ENCODE measurements at regions not wholly inside any gene's neighbourhood (a gene's known extent, or its start where the extent isn't known, plus 50 kb on each side); places are given as distances from the start of the nearest gene placed in this dataset.
"Not testable (repeated sequence)": the region's sequence is repeated elsewhere in the genome, so short reads cannot be mapped to it uniquely, and the experiment has no call there.

GRCh38 chr10:9273126-9273833 lies 1218.8 kb downstream of the GATA3 start:
- not testable (repeated sequence) for DNase-seq (ENCODE audit: low read depth, low spot score)

- DNase-seq (ENCODE audit: low read depth, low spot score) = no peak
Observed at GRCh38 chr10:9274206-9274755, 1219.8 kb downstream of the GATA3 start.

GRCh38 chr10:9275861-9276260 lies 1221.4 kb downstream of the GATA3 start:
- DNase-seq (ENCODE audit: low read depth, low spot score) = no peak

- DNase-seq (ENCODE audit: low read depth, low spot score) = no peak
Observed at GRCh38 chr10:9285690-9286089, 1231.2 kb downstream of the GATA3 start.

GRCh38 chr10:9289811-9290210 lies 1235.3 kb downstream of the GATA3 start:
- DNase-seq (ENCODE audit: low read depth, low spot score) = no peak

GRCh38 chr10:9291081-9291480 lies 1236.6 kb downstream of the GATA3 start:
- no peak for DNase-seq (ENCODE audit: low read depth, low spot score)

- no peak for DNase-seq (ENCODE audit: low read depth, low spot score)
Observed at GRCh38 chr10:9294132-9294663, 1239.7 kb downstream of the GATA3 start.

- no peak for DNase-seq (ENCODE audit: low read depth, low spot score)
Observed at GRCh38 chr10:9294865-9295264, 1240.4 kb downstream of the GATA3 start.

GRCh38 chr10:9296190-9296589 lies 1241.7 kb downstream of the GATA3 start:
- no peak for DNase-seq (ENCODE audit: low read depth, low spot score)

- no peak for DNase-seq (ENCODE audit: low read depth, low spot score)
Observed at GRCh38 chr10:9297580-9297979, 1243.1 kb downstream of the GATA3 start.

GRCh38 chr10:9299966-9300365 lies 1245.5 kb downstream of the GATA3 start:
- no peak for DNase-seq (ENCODE audit: low read depth, low spot score)

GRCh38 chr10:9301148-9301547 lies 1246.7 kb downstream of the GATA3 start:
- no peak for DNase-seq (ENCODE audit: low read depth, low spot score)

GRCh38 chr10:9301554-9301953 lies 1247.1 kb downstream of the GATA3 start:
- DNase-seq (ENCODE audit: low read depth, low spot score) = no peak

GRCh38 chr10:9302140-9302746 lies 1247.8 kb downstream of the GATA3 start:
- no peak for DNase-seq (ENCODE audit: low read depth, low spot score)

- DNase-seq (ENCODE audit: low read depth, low spot score) = no peak
Observed at GRCh38 chr10:9305018-9305655, 1250.6 kb downstream of the GATA3 start.

GRCh38 chr10:9311702-9312499 lies 1257.4 kb downstream of the GATA3 start:
- peak; percentile 2 for DNase-seq (ENCODE audit: low read depth, low spot score)

GRCh38 chr10:9315292-9315691 lies 1260.8 kb downstream of the GATA3 start:
- no peak for DNase-seq (ENCODE audit: low read depth, low spot score)

- no peak for DNase-seq (ENCODE audit: low read depth, low spot score)
Observed at GRCh38 chr10:9331583-9332008, 1277.1 kb downstream of the GATA3 start.

GRCh38 chr10:9334270-9334669 lies 1279.8 kb downstream of the GATA3 start:
- no peak for DNase-seq (ENCODE audit: low read depth, low spot score)

- no peak for DNase-seq (ENCODE audit: low read depth, low spot score)
Observed at GRCh38 chr10:9339716-9340115, 1285.2 kb downstream of the GATA3 start.

GRCh38 chr10:9342885-9343570 lies 1288.5 kb downstream of the GATA3 start:
- peak; percentile 22 for DNase-seq (ENCODE audit: low read depth, low spot score)
